Common myeloid progenitor, CD34-positive (primary cell): ENCODE measurements at regions not wholly inside any gene's neighbourhood (a gene's known extent, or its start where the extent isn't known, plus 50 kb on each side); places are given as distances from the start of the nearest gene placed in this dataset.

Experiments
- CTCF ChIA-PET: fragments of 350-600 bp; sonication (Branson Sonifier 250); formaldehyde crosslinking; loops from one replicate; lab custom pipeline; 2021; ENCODE audit warnings: antibody characterized with exemption; lab: Charles Lee
- POLR2A ChIA-PET: fragments of 350-600 bp; sonication (Branson Sonifier 250); formaldehyde crosslinking; loops from one replicate; lab custom pipeline; 2021; ENCODE audit warnings: antibody characterized with exemption; lab: Charles Lee
- DNase-seq, 3 donors: peaks; one replicate each; pipeline versions ENCODE4 v3.0.0 to v3.0.0-alpha.2; 2013
- H3K27ac ChIP-seq, 2 experiments: 1 replicate in 1 of 2; 2 replicates in 1 of 2; pipeline ENCODE4 v1.7.0; 2013; ENCODE audit warnings: inconsistent platforms in 2 of 2, low read length in 2 of 2, mild to moderate bottlenecking in 2 of 2, low read depth in 1 of 2, moderate library complexity in 1 of 2; ENCODE audit not compliant: severe bottlenecking in 2 of 2, insufficient read depth in 1 of 2, poor library complexity in 1 of 2
- H3K27me3 ChIP-seq, 5 experiments: replicated peaks in 2 of 5; 1 replicate in 3 of 5; 2 replicates in 2 of 5; pipeline versions ENCODE4 v1.6.1 to v1.7.0; 2013; ENCODE audit warnings: low read length in 4 of 5, mild to moderate bottlenecking in 2 of 5, moderate library complexity in 2 of 5, inconsistent platforms in 1 of 5; ENCODE audit not compliant: insufficient read depth in 5 of 5, control insufficient read depth in 4 of 5
- H3K36me3 ChIP-seq, 4 experiments: 1 replicate in 2 of 4; 2 replicates in 2 of 4; pipeline versions ENCODE4 v1.6.1 to v1.7.0; 2013; ENCODE audit warnings: low read length in 3 of 4, control low read depth in 1 of 4, mild to moderate bottlenecking in 1 of 4; ENCODE audit not compliant: control insufficient read depth in 4 of 4, insufficient read depth in 4 of 4
- H3K4me1 ChIP-seq, 4 experiments: 1 replicate in 3 of 4; 2 replicates in 1 of 4; pipeline versions ENCODE4 v1.6.1 to v1.7.1; 2013; ENCODE audit warnings: low read length in 3 of 4, mild to moderate bottlenecking in 3 of 4, control low read depth in 1 of 4, inconsistent platforms in 1 of 4, moderate library complexity in 1 of 4; ENCODE audit not compliant: control insufficient read depth in 4 of 4, insufficient read depth in 4 of 4; ENCODE audit errors: control extremely low read depth in 1 of 4
- H3K4me3 ChIP-seq, 7 experiments: 1 replicate in 4 of 7; 2 replicates in 3 of 7; pipeline versions ENCODE4 v1.5.1 to v1.7.0; 2013; ENCODE audit warnings: mild to moderate bottlenecking in 7 of 7, low read length in 6 of 7, moderate library complexity in 6 of 7, inconsistent platforms in 2 of 7, low read depth in 2 of 7, control low read depth in 1 of 7; ENCODE audit not compliant: insufficient read depth in 4 of 7, control insufficient read depth in 1 of 7; ENCODE audit errors: extremely low read depth in 1 of 7
- H3K9me3 ChIP-seq, 5 experiments: 1 replicate in 4 of 5; 2 replicates in 1 of 5; pipeline versions ENCODE4 v1.6.1 to v1.7.1; 2013; ENCODE audit warnings: low read length in 4 of 5, mild to moderate bottlenecking in 2 of 5, inconsistent platforms in 1 of 5, low read depth in 1 of 5, moderate library complexity in 1 of 5; ENCODE audit not compliant: control insufficient read depth in 4 of 5, insufficient read depth in 2 of 5; ENCODE audit errors: control extremely low read depth in 1 of 5
- WGBS: methylation state at CpG from one replicate; pipeline ENCODE4 v1.1.5; 2013; ENCODE audit not compliant: insufficient coverage; 5-methylcytosine and 5-hydroxymethylcytosine counted together

- ChIA-PET POLR2A (no interaction called here), CTCF (no interaction called here)
- no peak for DNase-seq
- WGBS: 88% methylated on average over 4 of the region's 5 CpGs
- Histone ChIP-seq H3K36me3 (no peaks in the 10 kb centered on the region), H3K27ac (no peak overlapping the region), H3K4me3 (no peak overlapping the region), H3K9me3 (no peaks in the 10 kb centered on the region), H3K27me3 (no peaks in the 10 kb centered on the region), H3K4me1 (no peaks in the 10 kb centered on the region)
Measured at GRCh38 chrX:3191796-3192195, 150.5 kb downstream of the ARSF start.

GRCh38 chrX:3191201-3191600, 149.9 kb downstream of the ARSF start:
- Histone ChIP-seq H3K4me3 (no peak overlapping the region), H3K9me3 (no peaks in the 10 kb centered on the region), H3K4me1 (no peaks in the 10 kb centered on the region), H3K27me3 (no peaks in the 10 kb centered on the region), H3K36me3 (no peaks in the 10 kb centered on the region), H3K27ac (no peak overlapping the region)
- no peak for DNase-seq
- 89% methylated on average over 1 of the region's 3 CpGs for WGBS
- POLR2A ChIA-PET: no interaction called here
- CTCF ChIA-PET: no interaction called here

- Histone ChIP-seq H3K27ac (no peak overlapping the region), H3K4me3 (no peak overlapping the region), H3K27me3 (no peaks in the 10 kb centered on the region), H3K36me3 (no peaks in the 10 kb centered on the region), H3K9me3 (no peaks in the 10 kb centered on the region), H3K4me1 (no peaks in the 10 kb centered on the region)
- ChIA-PET CTCF (no interaction called here), POLR2A (no interaction called here)
- WGBS: 72% methylated on average over 5 of the region's 5 CpGs
- no peak for DNase-seq
Measured at GRCh38 chrX:3184176-3184930, 143.1 kb downstream of the ARSF start.

GRCh38 chrX:3181846-3182245, 140.6 kb downstream of the ARSF start:
- DNase-seq: no peak
- Histone ChIP-seq H3K36me3 (no peaks in the 10 kb centered on the region), H3K9me3 (no peaks in the 10 kb centered on the region), H3K27ac (no peak overlapping the region), H3K4me1 (no peaks in the 10 kb centered on the region), H3K27me3 (no peaks in the 10 kb centered on the region), H3K4me3 (no peak overlapping the region)
- WGBS: no CpG with 5 or more reads among the region's 1 CpG
- ChIA-PET CTCF (no interaction called here), POLR2A (no interaction called here)

GRCh38 chrX:3178329-3178728, 137.1 kb downstream of the ARSF start:
- no peaks in the 10 kb centered on the region for H3K4me1 ChIP-seq
- no peak for DNase-seq
- no peak overlapping the region for H3K4me3 ChIP-seq
- no peak overlapping the region for H3K27ac ChIP-seq
- ChIA-PET POLR2A (no interaction called here), CTCF (no interaction called here)
- H3K36me3 ChIP-seq: no peaks in the 10 kb centered on the region
- 90% methylated on average over 2 of the region's 2 CpGs for WGBS
- H3K27me3 ChIP-seq: peaks cover 0 to 6% (median 0%) of the 10 kb centered on the region in 5 experiments
- no peaks in the 10 kb centered on the region for H3K9me3 ChIP-seq

- CTCF ChIA-PET: no interaction called here
- no CpG with 5 or more reads among the region's 4 CpGs for whole genome bisulfite sequencing
Measured at GRCh38 chrX:3177851-3178250, 136.6 kb downstream of the ARSF start.

GRCh38 chrX:3176439-3176820, 135.2 kb downstream of the ARSF start:
- H3K4me1 ChIP-seq: no peaks in the 10 kb centered on the region
- H3K27ac ChIP-seq: no peak overlapping the region
- peaks cover 0 to 6% (median 0%) of the 10 kb centered on the region in 5 experiments for H3K27me3 ChIP-seq
- no peak for DNase-seq
- H3K36me3 ChIP-seq: no peaks in the 10 kb centered on the region
- no peak overlapping the region for H3K4me3 ChIP-seq
- no peaks in the 10 kb centered on the region for H3K9me3 ChIP-seq
- POLR2A ChIA-PET: no interaction called here
- WGBS: 85% methylated on average over 5 of the region's 5 CpGs
- CTCF ChIA-PET: no interaction called here

More at GRCh38 chrX:3177851-3178250, 136.6 kb downstream of the ARSF start:
- H3K27ac ChIP-seq: no peak overlapping the region
- H3K27me3 ChIP-seq: peaks cover 0 to 6% (median 0%) of the 10 kb centered on the region in 5 experiments
- DNase-seq: no peak
- no peaks in the 10 kb centered on the region for H3K9me3 ChIP-seq
- no peaks in the 10 kb centered on the region for H3K36me3 ChIP-seq
- no peaks in the 10 kb centered on the region for H3K4me1 ChIP-seq
- no peak overlapping the region for H3K4me3 ChIP-seq
- POLR2A ChIA-PET: no interaction called here
